ENCODE measurements at regions not wholly inside any gene's neighbourhood (a gene's known extent, or its start where the extent isn't known, plus 50 kb on each side); places are given as distances from the start of the nearest gene placed in this dataset.

GRCh38 chr3:72127844-72128243, 342.9 kb upstream of the PROK2 start:
- H3K9me3 ChIP-seq (ENCODE audit: control insufficient read depth, low read length) = no peaks in the 10 kb centered on the region
- no peak overlapping the region for H3K4me3 ChIP-seq (ENCODE audit: extremely low read depth, insufficient read depth, low read length, poor library complexity, severe bottlenecking)
- no peaks in the 10 kb centered on the region for H3K36me3 ChIP-seq (ENCODE audit: control insufficient read depth, insufficient read depth, low read length)
- no peak overlapping the region for H3K27ac ChIP-seq (ENCODE audit: low read depth, low read length, severe bottlenecking)
- no peaks in the 10 kb centered on the region for H3K4me1 ChIP-seq (ENCODE audit: control insufficient read depth, insufficient read depth, low read length, poor library complexity, severe bottlenecking)
- WGBS, 2 experiments (ENCODE audit: insufficient coverage in 2 of 2) = 88 to 100% methylated on average over 3 of the region's 3 CpGs

- Histone ChIP-seq H3K27ac (ENCODE audit: low read depth, low read length, severe bottlenecking) (no peak overlapping the region), H3K36me3 (ENCODE audit: control insufficient read depth, insufficient read depth, low read length) (no peaks in the 10 kb centered on the region), H3K4me1 (ENCODE audit: control insufficient read depth, insufficient read depth, low read length, poor library complexity, severe bottlenecking) (no peaks in the 10 kb centered on the region), H3K9me3 (ENCODE audit: control insufficient read depth, low read length) (no peaks in the 10 kb centered on the region), H3K4me3 (ENCODE audit: extremely low read depth, insufficient read depth, low read length, poor library complexity, severe bottlenecking) (no peak overlapping the region)
- 96 to 100% methylated on average over 4 of the region's 4 CpGs for WGBS, 2 experiments (ENCODE audit: insufficient coverage in 2 of 2)
Observed at GRCh38 chr3:72127224-72127612, 342.3 kb upstream of the PROK2 start.

- H3K4me3 ChIP-seq (ENCODE audit: extremely low read depth, insufficient read depth, low read length, poor library complexity, severe bottlenecking) = no peak overlapping the region
- no peak overlapping the region for H3K27ac ChIP-seq (ENCODE audit: low read depth, low read length, severe bottlenecking)
- no peaks in the 10 kb centered on the region for H3K4me1 ChIP-seq (ENCODE audit: control insufficient read depth, insufficient read depth, low read length, poor library complexity, severe bottlenecking)
- 90 to 97% methylated on average over 4 to 6 of the region's 8 CpGs for WGBS, 2 experiments (ENCODE audit: insufficient coverage in 2 of 2)
- H3K36me3 ChIP-seq (ENCODE audit: control insufficient read depth, insufficient read depth, low read length) = no peaks in the 10 kb centered on the region
- H3K9me3 ChIP-seq (ENCODE audit: control insufficient read depth, low read length) = no peaks in the 10 kb centered on the region
Observed at GRCh38 chr3:72126441-72127223, 341.7 kb upstream of the PROK2 start.

GRCh38 chr3:72123908-72124441, 339.0 kb upstream of the PROK2 start:
- WGBS, 2 experiments (ENCODE audit: insufficient coverage in 2 of 2) = 87 to 92% methylated on average over 5 to 7 of the region's 7 CpGs
- H3K4me1 ChIP-seq (ENCODE audit: control insufficient read depth, insufficient read depth, low read length, poor library complexity, severe bottlenecking) = no peaks in the 10 kb centered on the region
- H3K36me3 ChIP-seq (ENCODE audit: control insufficient read depth, insufficient read depth, low read length) = no peaks in the 10 kb centered on the region
- no peaks in the 10 kb centered on the region for H3K9me3 ChIP-seq (ENCODE audit: control insufficient read depth, low read length)
- H3K27ac ChIP-seq (ENCODE audit: low read depth, low read length, severe bottlenecking) = no peak overlapping the region
- H3K4me3 ChIP-seq (ENCODE audit: extremely low read depth, insufficient read depth, low read length, poor library complexity, severe bottlenecking) = no peak overlapping the region

- H3K27ac ChIP-seq (ENCODE audit: low read depth, low read length, severe bottlenecking) = no peak overlapping the region
- H3K4me3 ChIP-seq (ENCODE audit: extremely low read depth, insufficient read depth, low read length, poor library complexity, severe bottlenecking) = no peak overlapping the region
Observed at GRCh38 chr3:72120806-72121778, 336.1 kb upstream of the PROK2 start.

GRCh38 chr3:72120039-72120438, 335.1 kb upstream of the PROK2 start:
- WGBS, 2 experiments (ENCODE audit: insufficient coverage in 2 of 2) = 96 to 100% methylated on average over 4 of the region's 4 CpGs
- no peaks in the 10 kb centered on the region for H3K36me3 ChIP-seq (ENCODE audit: control insufficient read depth, insufficient read depth, low read length)
- no peaks in the 10 kb centered on the region for H3K4me1 ChIP-seq (ENCODE audit: control insufficient read depth, insufficient read depth, low read length, poor library complexity, severe bottlenecking)
- no peak overlapping the region for H3K4me3 ChIP-seq (ENCODE audit: extremely low read depth, insufficient read depth, low read length, poor library complexity, severe bottlenecking)
- no peak overlapping the region for H3K27ac ChIP-seq (ENCODE audit: low read depth, low read length, severe bottlenecking)
- no peaks in the 10 kb centered on the region for H3K9me3 ChIP-seq (ENCODE audit: control insufficient read depth, low read length)

More at GRCh38 chr3:72120806-72121778, 336.1 kb upstream of the PROK2 start:
- no peaks in the 10 kb centered on the region for H3K9me3 ChIP-seq (ENCODE audit: control insufficient read depth, low read length)
- WGBS, 2 experiments (ENCODE audit: insufficient coverage in 2 of 2) = 87 to 90% methylated on average over 4 of the region's 5 CpGs
- H3K4me1 ChIP-seq (ENCODE audit: control insufficient read depth, insufficient read depth, low read length, poor library complexity, severe bottlenecking) = no peaks in the 10 kb centered on the region
- H3K36me3 ChIP-seq (ENCODE audit: control insufficient read depth, insufficient read depth, low read length) = no peaks in the 10 kb centered on the region

GRCh38 chr3:72118628-72119027, 333.7 kb upstream of the PROK2 start:
- Histone ChIP-seq H3K4me1 (ENCODE audit: control insufficient read depth, insufficient read depth, low read length, poor library complexity, severe bottlenecking) (no peaks in the 10 kb centered on the region), H3K36me3 (ENCODE audit: control insufficient read depth, insufficient read depth, low read length) (no peaks in the 10 kb centered on the region), H3K4me3 (ENCODE audit: extremely low read depth, insufficient read depth, low read length, poor library complexity, severe bottlenecking) (no peak overlapping the region)

GRCh38 chr3:72116226-72116625, 331.3 kb upstream of the PROK2 start:
- no peaks in the 10 kb centered on the region for H3K4me1 ChIP-seq (ENCODE audit: control insufficient read depth, insufficient read depth, low read length, poor library complexity, severe bottlenecking)
- H3K4me3 ChIP-seq (ENCODE audit: extremely low read depth, insufficient read depth, low read length, poor library complexity, severe bottlenecking) = no peak overlapping the region
- no peaks in the 10 kb centered on the region for H3K36me3 ChIP-seq (ENCODE audit: control insufficient read depth, insufficient read depth, low read length)
- no peak overlapping the region for H3K27ac ChIP-seq (ENCODE audit: low read depth, low read length, severe bottlenecking)
- whole genome bisulfite sequencing, 2 experiments (ENCODE audit: insufficient coverage in 2 of 2) = 88 to 91% methylated on average over 7 of the region's 7 CpGs
- no peaks in the 10 kb centered on the region for H3K9me3 ChIP-seq (ENCODE audit: control insufficient read depth, low read length)

More at GRCh38 chr3:72118628-72119027, 333.7 kb upstream of the PROK2 start:
- no peaks in the 10 kb centered on the region for H3K9me3 ChIP-seq (ENCODE audit: control insufficient read depth, low read length)
- no peak overlapping the region for H3K27ac ChIP-seq (ENCODE audit: low read depth, low read length, severe bottlenecking)

GRCh38 chr3:72115307-72115706, 330.4 kb upstream of the PROK2 start:
- H3K4me3 ChIP-seq (ENCODE audit: extremely low read depth, insufficient read depth, low read length, poor library complexity, severe bottlenecking) = no peak overlapping the region
- no peaks in the 10 kb centered on the region for H3K9me3 ChIP-seq (ENCODE audit: control insufficient read depth, low read length)
- no peaks in the 10 kb centered on the region for H3K36me3 ChIP-seq (ENCODE audit: control insufficient read depth, insufficient read depth, low read length)
- 93 to 98% methylated on average over 4 to 6 of the region's 6 CpGs for WGBS, 2 experiments (ENCODE audit: insufficient coverage in 2 of 2)
- no peak overlapping the region for H3K27ac ChIP-seq (ENCODE audit: low read depth, low read length, severe bottlenecking)
- no peaks in the 10 kb centered on the region for H3K4me1 ChIP-seq (ENCODE audit: control insufficient read depth, insufficient read depth, low read length, poor library complexity, severe bottlenecking)

- Histone ChIP-seq H3K27ac (ENCODE audit: low read depth, low read length, severe bottlenecking) (no peak overlapping the region), H3K4me3 (ENCODE audit: extremely low read depth, insufficient read depth, low read length, poor library complexity, severe bottlenecking) (no peak overlapping the region), H3K9me3 (ENCODE audit: control insufficient read depth, low read length) (no peaks in the 10 kb centered on the region), H3K4me1 (ENCODE audit: control insufficient read depth, insufficient read depth, low read length, poor library complexity, severe bottlenecking) (no peaks in the 10 kb centered on the region), H3K36me3 (ENCODE audit: control insufficient read depth, insufficient read depth, low read length) (no peaks in the 10 kb centered on the region)
- 88 to 90% methylated on average over 2 of the region's 5 CpGs for WGBS, 2 experiments (ENCODE audit: insufficient coverage in 2 of 2)
Observed at GRCh38 chr3:72114773-72115172, 329.8 kb upstream of the PROK2 start.
